ENCODE measurements at regions not wholly inside any gene's neighbourhood (a gene's known extent, or its start where the extent isn't known, plus 50 kb on each side); places are given as distances from the start of the nearest gene placed in this dataset.
"Not testable (repeated sequence)": the region's sequence is repeated elsewhere in the genome, so short reads cannot be mapped to it uniquely, and the experiment has no call there.

- DNase-seq = no peak
Observed at GRCh38 chr1:178572604-178573003, 59.7 kb downstream of the TEX35 start.

GRCh38 chr1:178573330-178573729 lies 60.4 kb downstream of the TEX35 start:
- no peak for DNase-seq

- no peak for DNase-seq
Observed at GRCh38 chr1:178574345-178574744, 61.4 kb downstream of the TEX35 start.

GRCh38 chr1:178575611-178576361 lies 62.9 kb downstream of the TEX35 start:
- DNase-seq = no peak

- no peak for DNase-seq
Observed at GRCh38 chr1:178576841-178577240, 63.9 kb downstream of the TEX35 start.

GRCh38 chr1:178577882-178578281 lies 65.0 kb downstream of the TEX35 start:
- no peak for DNase-seq

GRCh38 chr1:178578541-178578940 lies 65.6 kb downstream of the TEX35 start:
- DNase-seq = no peak

GRCh38 chr1:178579095-178579494 lies 66.2 kb downstream of the TEX35 start:
- DNase-seq = no peak

GRCh38 chr1:178579562-178579961 lies 66.7 kb downstream of the TEX35 start:
- no peak for DNase-seq

GRCh38 chr1:178580096-178580495 lies 67.2 kb downstream of the TEX35 start:
- no peak for DNase-seq

GRCh38 chr1:178580876-178581275 lies 68.0 kb downstream of the TEX35 start:
- DNase-seq = no peak

- DNase-seq = no peak
Observed at GRCh38 chr1:178581351-178582303, 68.7 kb downstream of the TEX35 start.

- DNase-seq = no peak
Observed at GRCh38 chr1:178587096-178587495, 74.2 kb downstream of the TEX35 start.

GRCh38 chr1:178587975-178588374 lies 75.1 kb downstream of the TEX35 start:
- no peak for DNase-seq

- not testable (repeated sequence) for DNase-seq
Observed at GRCh38 chr1:178589042-178589441, 76.1 kb downstream of the TEX35 start.

- not testable (repeated sequence) for DNase-seq
Observed at GRCh38 chr1:178591811-178592210, 78.9 kb downstream of the TEX35 start.

- no peak for DNase-seq
Observed at GRCh38 chr1:178593515-178593914, 80.6 kb downstream of the TEX35 start.

- no peak for DNase-seq
Observed at GRCh38 chr1:178594133-178594532, 81.2 kb downstream of the TEX35 start.

GRCh38 chr1:178595491-178595890 lies 82.6 kb downstream of the TEX35 start:
- DNase-seq = no peak

- DNase-seq = no peak
Observed at GRCh38 chr1:178599087-178599486, 86.2 kb downstream of the TEX35 start.

- DNase-seq = no peak
Observed at GRCh38 chr1:178599745-178600144, 86.8 kb downstream of the TEX35 start.

GRCh38 chr1:178603926-178604325 lies 91.0 kb downstream of the TEX35 start:
- DNase-seq = no peak

- no peak for DNase-seq
Observed at GRCh38 chr1:178606839-178607238, 93.9 kb downstream of the TEX35 start.
